HG03175 (cell line): ENCODE measurements at regions not wholly inside any gene's neighbourhood (a gene's known extent, or its start where the extent isn't known, plus 50 kb on each side); places are given as distances from the start of the nearest gene placed in this dataset.
"Not testable (repeated sequence)": the region's sequence is repeated elsewhere in the genome, so short reads cannot be mapped to it uniquely, and the experiment has no call there.

Experiments
- ATAC-seq: cut with Tn5 transposase; IDR thresholded peaks from one replicate; pipeline ENCODE4 v1.9.1; 2021; ENCODE audit warnings: mild to moderate bottlenecking, moderate library complexity; ENCODE audit not compliant: unreplicated experiment

DNA sequence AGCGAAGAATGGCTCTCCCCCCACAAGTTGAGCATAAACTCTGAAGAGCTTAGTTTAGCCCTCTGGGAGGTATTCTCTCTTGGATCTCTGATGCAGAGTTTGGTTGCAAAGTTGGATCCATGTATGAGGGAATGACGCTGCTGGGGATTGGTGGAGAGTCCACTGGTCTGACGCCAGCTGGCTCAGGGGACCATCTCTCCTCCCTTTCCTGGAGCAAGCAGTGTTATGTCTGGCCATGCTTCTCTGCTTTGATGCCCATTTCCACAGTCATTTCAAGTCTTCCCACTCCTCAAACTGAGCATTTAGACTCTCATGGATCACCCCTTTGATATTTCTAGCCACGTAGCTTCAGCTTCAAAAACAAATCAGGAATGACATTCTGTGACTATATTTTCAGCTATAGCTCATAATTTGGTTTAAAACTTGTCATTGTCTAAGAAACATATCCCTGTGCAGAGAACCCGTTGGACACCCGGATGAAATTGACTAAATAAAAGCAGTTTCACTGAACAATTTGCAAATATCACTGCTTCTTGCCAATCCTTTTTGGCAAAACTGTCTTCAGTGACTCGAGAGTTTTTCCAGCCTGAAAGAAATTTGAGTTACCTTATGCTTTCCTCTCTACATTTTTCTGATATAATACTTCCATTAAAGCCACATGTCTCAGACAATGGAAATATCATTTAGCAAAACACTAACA, 193.4 kb upstream of the CDH11 start:
- no peak for ATAC-seq

DNA sequence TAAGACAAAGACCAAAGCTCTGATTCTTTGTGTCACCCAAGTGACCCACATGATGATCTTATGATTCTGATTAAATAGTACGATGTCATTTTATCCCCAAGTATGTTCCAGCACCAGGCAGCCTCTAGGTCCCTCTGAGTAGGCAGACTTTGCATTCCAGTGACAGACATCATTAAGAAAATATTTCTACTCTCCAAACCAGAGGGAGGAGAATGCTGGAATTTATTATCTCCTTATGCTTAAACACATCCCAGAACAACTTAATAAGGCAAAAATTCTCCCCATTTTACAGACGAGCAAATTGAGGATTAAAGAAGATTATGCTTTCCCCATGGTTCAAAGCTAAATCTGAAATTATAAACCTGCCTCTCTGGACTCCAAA, 192.8 kb upstream of the CDH11 start:
- ATAC-seq, result no peak

DNA sequence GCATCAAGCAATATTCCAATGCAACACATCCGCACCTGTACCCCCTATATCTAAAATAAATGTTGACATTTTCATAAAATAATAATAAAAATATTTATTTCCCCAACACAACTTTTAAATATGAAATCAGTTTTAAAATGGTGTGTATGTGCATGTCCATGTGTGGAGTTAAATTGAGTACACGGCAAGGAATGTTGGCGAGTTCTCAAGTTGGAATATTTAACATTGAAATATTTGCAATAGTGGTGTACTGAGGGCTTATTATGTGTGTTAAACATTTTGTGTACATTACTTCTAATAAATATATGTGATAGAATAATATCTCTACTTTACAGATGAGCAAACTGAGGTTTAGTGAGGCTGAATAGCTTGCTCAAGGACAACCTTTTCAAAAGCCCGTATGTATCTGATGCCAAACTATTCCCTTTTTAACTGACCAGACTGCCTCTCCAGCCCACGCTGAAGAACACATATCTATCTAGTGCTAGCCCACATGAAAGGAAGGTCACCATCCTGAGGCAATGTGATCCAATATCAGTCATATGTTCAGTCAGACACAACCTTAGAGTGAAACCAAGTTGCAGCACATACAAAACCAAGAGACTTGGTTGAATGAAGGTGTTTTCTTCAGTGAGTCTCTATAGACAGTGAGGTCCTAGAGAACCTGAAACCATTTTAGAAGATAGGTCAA, 192.2 kb upstream of the CDH11 start:
- no peak for ATAC-seq

DNA sequence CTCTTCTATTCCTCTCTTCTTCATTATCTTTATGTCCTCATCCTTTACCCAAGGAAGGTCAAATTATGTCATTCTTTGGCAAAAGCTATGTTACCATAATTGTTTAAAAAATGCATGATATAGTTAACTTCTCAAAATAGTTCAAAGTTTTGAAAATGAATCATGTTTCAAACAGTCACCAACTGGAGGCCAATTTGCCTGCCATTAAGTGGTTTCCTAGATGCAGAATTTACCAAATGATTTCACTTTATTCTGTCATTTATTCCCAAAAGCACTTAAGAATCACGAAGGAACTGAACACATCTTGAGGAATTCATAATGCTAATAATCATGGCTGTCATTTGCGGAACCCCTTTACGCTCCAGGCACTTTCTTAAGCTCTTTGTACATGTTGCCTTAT, 190.9 kb upstream of the CDH11 start:
- no peak for ATAC-seq

DNA sequence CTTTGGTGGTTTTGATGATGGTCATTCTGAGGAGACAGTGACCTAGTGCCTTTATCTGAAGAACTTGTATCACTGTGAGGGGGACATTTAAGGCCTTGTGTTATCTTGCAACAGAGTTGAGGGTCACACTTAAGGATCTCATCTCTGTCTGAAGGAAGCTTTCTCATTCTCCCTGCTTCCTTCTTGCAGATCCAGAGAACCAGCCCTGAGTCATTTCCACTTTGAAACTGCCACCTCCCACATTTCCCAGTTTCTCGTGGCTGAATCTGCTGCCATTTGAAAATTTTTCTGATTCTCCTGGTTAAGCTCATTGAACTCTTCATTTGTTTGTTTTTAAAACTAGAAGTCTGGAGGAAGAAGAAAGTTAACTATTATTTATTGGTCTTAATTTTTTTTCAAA, 190.2 kb upstream of the CDH11 start:
- ATAC-seq, result no peak

DNA sequence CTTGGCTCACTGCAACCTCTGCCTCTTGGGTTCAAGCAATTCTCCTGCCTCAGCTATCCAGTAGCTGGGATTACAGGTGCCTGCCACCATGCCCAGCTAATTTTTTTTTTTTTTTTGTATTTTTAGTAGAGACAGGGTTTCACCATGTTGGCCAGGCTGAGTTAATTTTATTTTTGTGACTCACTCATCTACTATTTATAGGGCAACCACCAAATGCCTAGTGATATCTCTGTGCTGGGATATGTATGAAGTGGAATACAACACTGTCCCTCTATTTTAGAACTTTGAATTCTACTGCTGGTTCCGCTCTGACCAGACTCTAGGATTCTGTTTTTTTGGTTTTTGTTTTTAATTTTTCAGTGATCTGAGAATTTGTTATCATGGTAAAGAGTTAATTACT, 188.6 kb upstream of the CDH11 start:
- not testable (repeated sequence) for ATAC-seq

DNA sequence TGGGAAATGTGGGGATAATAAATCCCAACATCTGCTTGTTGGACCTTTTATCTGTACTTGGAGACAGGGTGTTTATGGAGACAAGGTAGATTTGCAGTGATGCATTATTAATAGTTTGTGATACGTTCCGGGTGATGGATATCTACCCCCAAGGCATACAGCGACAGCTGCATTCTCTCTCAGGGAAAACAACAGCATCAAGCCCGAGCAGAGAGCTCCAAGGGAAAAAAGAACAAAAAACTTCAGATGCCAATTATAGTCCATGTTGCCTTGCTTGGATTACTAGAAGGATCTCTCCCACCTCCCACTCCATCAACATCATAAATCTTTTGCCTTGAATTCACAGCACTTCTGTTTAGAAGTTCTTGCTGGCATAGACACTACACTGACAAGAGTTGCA, 187.5 kb upstream of the CDH11 start:
- no peak for ATAC-seq

DNA sequence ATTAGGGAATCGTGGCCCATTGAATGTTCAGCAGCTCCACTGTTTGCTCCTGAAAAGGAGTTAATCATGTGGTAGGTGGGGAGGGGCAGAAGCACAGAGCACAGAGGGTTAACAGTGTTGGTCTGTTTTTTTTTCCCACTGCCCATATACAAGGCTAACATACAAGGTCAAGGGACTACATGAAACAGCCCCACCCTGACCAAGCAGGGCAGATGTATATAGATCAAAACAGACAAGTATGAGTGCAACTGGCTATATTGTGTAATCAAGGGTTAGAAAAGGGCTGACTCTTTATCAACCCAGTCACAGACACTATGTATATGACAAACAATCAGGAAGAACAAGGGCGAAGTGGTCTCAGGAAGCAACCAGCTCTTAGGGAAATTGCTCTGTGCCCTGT, 186.6 kb upstream of the CDH11 start:
- no peak for ATAC-seq

DNA sequence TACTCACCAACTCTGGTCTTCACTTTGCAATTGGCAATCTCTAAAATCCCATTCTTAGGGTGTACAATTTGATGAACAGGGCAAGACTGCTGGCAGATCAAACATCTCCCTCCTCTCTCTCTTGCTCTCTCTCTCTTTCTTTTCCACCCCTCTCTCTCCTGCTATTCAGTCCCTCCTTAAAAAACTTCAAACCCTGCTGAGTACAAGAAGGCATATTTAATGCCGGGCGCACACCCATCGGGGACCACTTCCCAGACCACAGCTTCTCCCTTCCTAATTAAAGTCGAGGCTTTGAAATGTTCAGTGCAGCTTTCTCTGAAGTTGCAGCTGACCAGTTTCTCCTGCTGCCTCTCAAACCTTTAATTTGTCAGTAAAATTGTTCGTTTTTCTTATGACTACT, 185.4 kb upstream of the CDH11 start:
- ATAC-seq, result no peak

DNA sequence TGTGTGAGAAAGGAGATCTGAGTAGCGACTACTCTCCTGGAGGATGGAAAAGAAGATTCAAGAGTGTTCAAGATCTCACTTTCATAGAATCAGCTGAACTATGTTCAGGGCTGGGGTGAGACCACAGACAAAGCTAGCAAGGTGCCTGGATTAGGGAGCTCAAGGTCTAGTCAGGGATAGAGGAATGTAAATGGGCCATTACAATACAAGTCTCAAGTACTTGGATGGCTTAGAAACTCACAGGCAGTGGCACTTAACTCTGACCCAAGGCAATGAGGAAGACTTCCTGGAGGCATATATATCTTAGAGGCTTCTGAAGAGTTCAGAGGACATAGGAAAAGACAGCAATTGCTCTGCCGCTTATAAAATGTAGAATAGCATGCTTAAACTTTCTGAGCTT, 184.9 kb upstream of the CDH11 start:
- no peak for ATAC-seq

DNA sequence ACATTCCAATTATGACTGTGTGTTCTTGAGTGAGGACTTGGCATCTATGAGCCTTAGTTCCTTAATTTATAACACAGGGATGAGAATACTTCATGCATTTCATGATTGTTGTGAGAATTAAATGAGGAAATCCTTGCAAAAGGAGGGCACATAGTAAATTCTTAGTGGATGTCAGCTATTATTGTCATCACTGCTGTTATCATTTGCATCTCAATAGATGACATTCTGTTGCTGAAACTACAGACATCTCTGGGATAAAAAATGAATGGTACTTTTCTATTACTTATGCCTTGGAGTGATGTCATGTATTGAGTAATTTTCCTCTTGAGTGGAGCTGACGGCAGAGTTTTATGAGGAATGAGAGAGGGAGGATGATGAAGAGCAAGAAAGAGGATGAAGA, 184.4 kb upstream of the CDH11 start:
- ATAC-seq, result no peak

DNA sequence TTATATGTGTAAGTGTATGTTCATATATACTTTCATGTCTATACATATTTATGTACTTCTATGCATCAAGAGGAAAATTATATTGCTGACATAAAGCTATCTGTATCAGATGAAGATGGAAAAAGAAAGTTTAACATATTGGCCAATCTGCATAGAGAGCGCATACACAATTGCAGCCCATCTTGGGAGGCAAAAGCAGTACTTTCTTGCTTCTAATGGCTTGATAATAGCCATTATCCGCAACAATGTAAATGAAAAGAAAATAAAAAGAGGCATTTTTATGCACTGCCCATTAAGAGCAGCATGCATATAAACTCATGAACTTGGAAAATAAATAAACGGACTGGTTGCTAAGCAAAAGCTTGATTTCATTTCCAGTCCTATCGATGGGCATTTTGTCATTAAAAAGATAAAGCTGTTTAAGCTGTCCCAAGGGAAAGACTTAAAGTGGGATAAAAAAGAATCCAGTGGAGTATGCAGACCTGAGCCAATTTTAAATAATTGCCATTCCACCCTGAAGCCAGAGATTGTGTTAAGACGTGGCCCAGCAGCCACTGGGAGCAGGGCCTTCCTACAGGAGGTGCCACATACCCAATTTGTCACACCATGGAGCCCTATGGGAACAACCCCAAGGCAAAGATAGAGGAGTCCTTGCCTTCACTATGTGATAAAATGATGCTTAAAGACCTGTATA, 183.6 kb upstream of the CDH11 start:
- no peak for ATAC-seq

DNA sequence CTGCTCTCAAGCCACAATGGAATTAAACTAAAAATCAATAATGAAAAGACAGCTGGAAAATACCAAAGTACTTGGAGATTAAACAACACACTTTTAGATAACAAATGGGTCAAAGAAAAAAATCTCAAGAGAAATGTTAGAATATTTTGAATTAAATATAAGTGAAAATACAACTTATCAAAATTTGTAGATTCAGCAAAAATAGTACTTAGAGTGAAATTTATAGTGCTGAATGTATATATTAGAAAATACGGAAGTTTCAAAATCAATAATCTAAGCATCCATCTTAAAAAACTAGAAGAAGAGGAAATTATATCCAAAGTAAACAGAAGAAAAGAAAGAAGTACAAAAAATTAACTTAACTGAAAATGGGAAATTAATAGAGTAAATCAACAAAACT, 179.2 kb upstream of the CDH11 start:
- no peak for ATAC-seq

DNA sequence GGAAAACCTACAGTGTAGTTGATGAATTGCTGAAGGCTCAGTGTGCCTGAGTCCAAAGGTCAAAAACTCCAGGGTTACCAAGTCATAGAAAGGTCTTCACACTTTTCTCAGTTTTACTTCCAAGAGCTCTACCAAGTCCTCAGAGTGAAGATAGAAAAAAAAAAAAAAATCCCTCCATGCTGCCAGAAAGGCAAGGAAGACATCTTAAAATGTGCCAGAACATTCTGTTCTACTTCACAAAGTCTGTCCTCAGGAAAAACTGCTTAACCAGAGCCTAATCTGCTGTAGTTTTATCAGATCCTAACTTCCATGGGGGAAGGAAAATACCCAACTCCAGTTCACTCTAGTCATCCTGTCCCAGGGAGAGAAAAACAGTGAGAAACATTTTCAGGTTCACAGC, 175.6 kb upstream of the CDH11 start:
- no peak for ATAC-seq

DNA sequence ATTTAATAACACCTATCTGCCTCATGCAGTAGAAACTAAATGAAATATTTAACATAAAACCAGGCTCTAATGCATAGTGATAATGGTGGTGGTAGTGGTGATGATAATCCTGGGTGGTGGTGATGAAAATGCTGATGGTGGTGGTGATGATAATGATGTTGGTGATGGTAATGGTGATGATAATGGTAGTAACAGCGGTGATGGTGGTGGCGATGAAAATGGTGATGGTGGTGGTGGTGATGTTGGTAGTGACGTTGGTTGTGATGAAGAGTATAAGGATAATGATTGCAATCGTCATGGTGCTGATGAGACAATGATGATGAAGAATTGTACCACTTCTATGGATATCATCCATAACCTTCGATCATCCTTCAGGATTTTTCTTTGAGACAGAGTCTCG, 173.7 kb upstream of the CDH11 start:
- ATAC-seq, result no peak

DNA sequence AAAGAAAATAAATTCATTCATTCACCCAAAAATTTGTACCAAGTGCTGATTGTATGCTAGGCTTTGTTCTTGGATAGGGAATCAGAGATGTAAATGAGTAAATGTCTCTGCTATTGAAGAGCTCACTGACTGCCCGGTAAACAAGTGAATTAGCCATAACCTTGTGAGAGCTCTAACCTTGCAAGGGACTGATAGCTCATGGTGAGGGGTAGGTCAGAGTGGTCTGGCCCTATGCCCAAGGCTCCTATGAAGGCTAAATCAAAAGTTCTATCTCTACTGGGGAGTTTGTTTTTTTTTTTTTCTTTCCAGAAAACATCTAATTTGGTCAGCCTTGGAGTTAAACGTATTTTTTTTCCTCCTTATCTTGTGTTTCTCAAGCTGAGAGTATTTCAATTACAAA, 172.8 kb upstream of the CDH11 start:
- ATAC-seq, result no peak

DNA sequence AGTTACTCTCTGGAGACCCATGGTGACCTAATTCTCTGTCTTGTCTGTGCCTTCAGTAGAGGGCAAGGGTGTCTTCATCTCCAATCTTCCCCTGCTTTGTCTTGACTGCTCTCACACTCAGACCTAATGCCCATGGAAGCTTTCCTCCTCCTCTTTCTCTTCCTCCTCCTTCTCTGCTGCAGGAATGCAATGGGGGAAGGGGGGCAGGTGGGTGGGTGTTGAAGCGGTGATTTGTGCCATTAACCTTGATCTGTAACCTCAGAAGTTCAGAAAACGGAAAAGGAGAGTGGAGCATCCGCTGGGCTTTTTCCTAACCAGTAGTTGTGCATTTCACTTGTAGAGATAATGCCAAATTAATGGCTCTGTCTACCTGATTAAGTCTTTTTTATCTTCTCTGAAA, 172.3 kb upstream of the CDH11 start:
- ATAC-seq, result no peak

DNA sequence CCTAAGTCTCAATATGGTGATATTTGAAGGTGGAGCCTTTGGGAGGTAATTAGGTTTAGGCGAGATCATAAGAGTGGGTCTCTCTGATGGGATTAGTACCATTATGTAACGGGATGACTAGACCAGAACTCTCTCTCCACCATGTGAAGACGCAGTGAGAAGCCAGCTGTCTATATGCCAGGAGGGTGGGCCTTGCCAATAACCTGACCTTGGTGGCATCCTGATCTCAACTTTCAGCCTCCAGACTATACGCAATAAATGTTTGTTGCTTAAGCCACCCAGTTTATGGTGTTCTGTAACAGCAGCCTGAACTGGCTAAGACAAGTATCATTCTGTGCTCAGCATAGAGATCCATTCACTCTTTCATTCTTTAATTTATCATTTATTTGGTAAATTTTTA, 167.2 kb upstream of the CDH11 start:
- ATAC-seq, result no peak

DNA sequence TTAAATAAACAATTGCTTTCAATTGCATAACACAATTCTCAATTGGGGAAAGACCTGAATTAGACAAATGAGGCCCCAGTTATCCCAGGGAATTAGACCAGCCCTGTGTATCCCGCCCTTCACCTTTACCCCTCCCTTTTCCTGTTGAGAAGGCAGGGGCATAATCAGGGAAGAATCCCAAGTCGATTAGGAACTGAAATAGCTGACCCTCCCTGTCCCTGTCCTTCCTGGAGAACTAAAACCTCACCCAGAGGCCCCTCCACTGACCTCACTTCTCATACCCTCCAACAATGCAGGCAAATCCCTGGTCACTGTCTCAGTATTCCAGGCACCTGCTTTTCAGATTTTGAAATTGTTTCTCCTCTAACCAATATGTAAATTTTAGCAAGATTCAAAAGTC, 165.4 kb upstream of the CDH11 start:
- ATAC-seq, result no peak

DNA sequence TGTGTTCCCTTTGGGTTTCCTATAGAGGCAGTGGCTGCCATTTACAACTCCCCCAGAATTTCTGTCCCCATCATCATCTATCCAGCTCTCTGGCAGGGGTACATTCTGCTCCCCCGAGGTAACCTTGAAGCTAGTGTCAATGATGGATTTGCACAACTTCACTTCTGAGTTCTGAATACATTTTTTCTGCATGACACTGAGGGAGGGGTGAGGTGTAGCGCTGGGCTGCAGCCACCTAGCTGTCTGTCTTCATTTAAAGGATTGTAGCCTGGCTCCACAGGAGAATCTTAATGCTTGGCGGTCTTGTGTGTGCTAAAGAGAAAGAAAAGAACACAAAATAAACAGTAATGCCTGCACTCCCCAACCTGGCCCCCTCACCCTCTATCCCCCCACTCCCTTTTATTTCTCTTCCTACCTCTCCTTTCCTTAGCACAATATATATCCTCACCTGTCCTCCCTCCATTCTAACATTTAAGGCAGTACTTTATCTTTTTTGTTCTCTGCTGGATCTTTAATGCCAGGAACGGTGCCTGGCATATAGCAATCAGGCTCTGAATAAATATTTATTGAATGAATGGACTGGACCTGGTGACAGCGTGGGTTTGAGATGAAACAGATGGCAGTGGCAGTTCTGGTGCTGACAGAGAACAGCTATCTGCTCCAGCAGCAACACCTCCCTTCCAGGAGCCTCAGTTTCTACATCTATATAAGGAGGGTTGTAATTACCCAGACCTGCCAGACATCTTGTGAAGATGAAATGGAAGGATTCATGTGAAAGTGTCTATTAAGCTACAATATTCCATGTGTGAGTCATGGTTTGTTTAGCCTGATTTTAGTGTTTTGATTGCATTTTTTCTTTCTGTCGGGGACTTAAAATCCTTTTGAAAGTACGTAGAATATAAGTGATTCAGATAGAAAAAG, 163.5 kb upstream of the CDH11 start:
- no peak for ATAC-seq

DNA sequence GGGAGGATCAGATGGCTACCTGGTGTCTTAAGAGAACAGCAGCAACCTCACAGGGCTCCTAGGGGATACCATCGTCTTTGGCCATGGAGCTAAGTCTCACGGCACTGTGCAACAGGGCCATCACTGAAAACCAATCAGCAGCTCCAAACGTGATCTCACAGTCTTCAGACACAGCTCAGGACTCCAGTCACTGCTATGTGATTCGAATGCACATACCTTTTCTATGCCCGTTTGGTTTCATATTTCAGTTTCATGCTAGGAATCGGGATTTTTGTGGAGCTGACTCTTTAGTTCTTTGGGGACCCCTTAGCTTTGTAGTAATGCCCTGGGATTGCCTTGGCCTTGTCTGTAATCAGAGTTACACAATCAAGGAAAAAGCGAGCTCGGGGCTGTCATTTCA, 162.8 kb upstream of the CDH11 start:
- ATAC-seq, result no peak
